RWPE1 (cell line): ENCODE measurements at regions not wholly inside any gene's neighbourhood (a gene's known extent, or its start where the extent isn't known, plus 50 kb on each side); places are given as distances from the start of the nearest gene placed in this dataset.

Experiments
- CTCF ChIA-PET: fragments of 350-600 bp; sonication (Branson Sonifier 250); formaldehyde crosslinking; extraction: SDS; loops from one replicate; lab custom pipeline; 2021; lab: Yijun Ruan, JAX
- POLR2A ChIA-PET: fragments of 400-600 bp; formaldehyde crosslinking; extraction: SDS; loops from one replicate; lab custom pipeline; 2020; ENCODE audit warnings: antibody characterized with exemption; ENCODE audit not compliant: low non-redundant PET; lab: Yijun Ruan, JAX
- DNase-seq: peaks from one replicate; pipeline ENCODE4 v3.0.0; 2012; ENCODE audit warnings: low spot score
- H3K27ac ChIP-seq: fragments of 450-650 bp; 2 replicates; pipeline ENCODE4 v1.5.1; 2017
- TF ChIP-seq, protein P1 (sequence below): fragments of 450-650 bp; conservative IDR thresholded peaks from 2 replicates; pipeline ENCODE4 v1.5.1; 2017; ENCODE audit warnings: low read depth, mild to moderate bottlenecking

DNA sequence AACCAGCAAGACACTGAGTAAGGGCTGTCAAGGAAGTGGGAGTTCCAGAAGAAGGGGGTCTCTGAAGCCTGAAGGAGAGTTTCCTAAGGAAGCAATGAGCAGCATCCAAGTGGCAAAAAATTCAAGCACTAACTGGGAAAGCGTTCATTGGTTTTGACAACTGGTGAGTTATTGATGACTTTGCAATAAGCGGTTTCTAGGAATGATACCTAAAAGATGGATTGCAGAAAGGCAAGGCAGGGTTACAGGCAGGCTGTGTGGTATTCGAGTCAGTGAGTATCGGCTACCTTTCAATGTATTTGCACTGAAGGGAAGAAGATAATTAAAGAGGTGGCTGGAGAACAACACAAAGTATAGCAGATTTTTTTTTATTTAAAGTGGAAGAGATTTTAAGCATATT lies 59.3 kb upstream of the NCAM1 start:
- CTCF ChIA-PET: no interaction called here
- TF ChIP-seq, protein P1, sequence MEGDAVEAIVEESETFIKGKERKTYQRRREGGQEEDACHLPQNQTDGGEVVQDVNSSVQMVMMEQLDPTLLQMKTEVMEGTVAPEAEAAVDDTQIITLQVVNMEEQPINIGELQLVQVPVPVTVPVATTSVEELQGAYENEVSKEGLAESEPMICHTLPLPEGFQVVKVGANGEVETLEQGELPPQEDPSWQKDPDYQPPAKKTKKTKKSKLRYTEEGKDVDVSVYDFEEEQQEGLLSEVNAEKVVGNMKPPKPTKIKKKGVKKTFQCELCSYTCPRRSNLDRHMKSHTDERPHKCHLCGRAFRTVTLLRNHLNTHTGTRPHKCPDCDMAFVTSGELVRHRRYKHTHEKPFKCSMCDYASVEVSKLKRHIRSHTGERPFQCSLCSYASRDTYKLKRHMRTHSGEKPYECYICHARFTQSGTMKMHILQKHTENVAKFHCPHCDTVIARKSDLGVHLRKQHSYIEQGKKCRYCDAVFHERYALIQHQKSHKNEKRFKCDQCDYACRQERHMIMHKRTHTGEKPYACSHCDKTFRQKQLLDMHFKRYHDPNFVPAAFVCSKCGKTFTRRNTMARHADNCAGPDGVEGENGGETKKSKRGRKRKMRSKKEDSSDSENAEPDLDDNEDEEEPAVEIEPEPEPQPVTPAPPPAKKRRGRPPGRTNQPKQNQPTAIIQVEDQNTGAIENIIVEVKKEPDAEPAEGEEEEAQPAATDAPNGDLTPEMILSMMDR: no peak
- H3K27ac ChIP-seq: no peak overlapping the region
- POLR2A ChIA-PET: no interaction called here
- DNase-seq: no peak

DNA sequence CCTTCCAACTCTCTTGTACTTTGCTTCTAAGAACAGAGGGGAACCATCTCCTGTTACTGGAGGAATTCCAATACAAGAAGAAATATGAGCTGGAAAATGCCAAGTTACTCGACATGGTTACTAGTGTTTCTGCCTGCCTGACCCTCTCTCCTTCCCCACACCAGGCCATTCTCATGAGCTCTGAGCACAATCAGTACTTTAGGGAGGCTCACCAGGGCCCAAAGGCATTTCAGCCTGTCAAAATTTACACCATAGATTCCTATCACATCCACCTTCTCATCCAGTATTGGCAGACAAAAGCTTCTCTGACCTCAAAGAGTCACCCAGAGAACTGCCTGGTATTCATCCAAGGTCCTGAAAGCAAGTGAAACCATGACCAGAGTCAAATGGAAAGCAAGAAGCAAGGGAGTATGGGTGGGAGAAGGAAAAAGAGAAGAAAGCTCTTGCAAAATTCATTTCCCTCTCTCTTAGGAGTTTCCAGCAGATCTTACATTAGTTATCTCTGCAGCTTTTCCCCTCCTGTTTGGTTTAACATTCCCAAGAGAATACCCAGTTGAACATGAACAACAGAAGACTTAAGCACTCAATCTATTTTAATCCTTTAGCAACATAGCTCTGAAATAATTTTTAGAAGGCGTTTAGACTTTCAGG lies 58.7 kb upstream of the NCAM1 start:
- CTCF ChIA-PET: interaction anchor here (0.7 kb wide), 1 partner anchor 1742 kb away, joined by 3 read pairs; no protein-coding TSS in a partner anchor
- TF ChIP-seq, protein P1: no peak
- no peak for DNase-seq
- POLR2A ChIA-PET: no interaction called here
- no peak overlapping the region for H3K27ac ChIP-seq

DNA sequence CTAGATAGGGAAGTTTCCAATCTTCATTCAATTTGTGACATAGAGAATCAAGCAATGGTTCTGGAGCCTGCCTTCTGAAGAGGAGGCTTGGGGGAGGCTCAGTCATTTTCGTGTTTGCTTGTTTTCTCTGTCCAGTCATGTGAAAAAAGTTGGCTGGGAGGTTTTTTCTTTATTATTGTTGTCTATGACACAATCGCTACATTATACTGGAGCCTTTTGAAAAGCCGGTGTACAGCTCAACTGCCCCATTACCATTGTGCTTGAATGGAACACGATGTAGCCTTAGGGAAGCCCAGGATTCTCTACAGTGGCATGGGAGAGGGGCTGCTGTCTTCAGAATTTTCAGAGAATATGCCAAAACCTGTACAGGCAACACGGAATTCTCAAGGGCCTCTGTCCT lies 57.9 kb upstream of the NCAM1 start:
- H3K27ac ChIP-seq: no peak overlapping the region
- DNase-seq: no peak
- CTCF ChIA-PET: no interaction called here
- TF ChIP-seq, protein P1: no peak
- POLR2A ChIA-PET: no interaction called here

DNA sequence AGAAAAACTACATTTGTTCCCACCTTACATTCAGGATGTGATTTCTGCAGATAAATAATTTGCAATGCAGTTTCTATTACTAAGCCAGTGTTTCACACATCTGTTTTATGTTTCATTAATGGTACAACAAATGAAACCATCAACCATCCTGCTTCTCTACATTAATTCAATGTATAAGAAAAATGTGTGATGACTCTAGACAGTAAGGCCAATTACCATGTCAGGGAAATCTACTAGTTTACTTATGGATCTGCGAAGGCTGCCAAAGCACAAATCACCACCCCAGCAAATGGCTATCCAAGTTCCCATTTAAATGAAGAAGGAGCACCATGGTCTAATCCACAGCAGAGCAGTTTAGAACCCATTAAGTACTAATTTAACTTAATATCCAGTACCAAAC lies 50.1 kb upstream of the NCAM1 start:
- H3K27ac ChIP-seq: no peak overlapping the region
- ChIA-PET CTCF (no interaction called here), POLR2A (no interaction called here)
- TF ChIP-seq, protein P1: no peak
- no peak for DNase-seq
